NCI-H146 treated with DMSO at 0.1 percent for 48 hours (cell line): ENCODE measurements at regions not wholly inside any gene's neighbourhood (a gene's known extent, or its start where the extent isn't known, plus 50 kb on each side); places are given as distances from the start of the nearest gene placed in this dataset.

ENCODE experiments used
- DNase-seq: peaks from one replicate; lab custom pipeline; 2025; ENCODE audit not compliant: unreplicated experiment; lab: John Stamatoyannopoulos, UW

DNA sequence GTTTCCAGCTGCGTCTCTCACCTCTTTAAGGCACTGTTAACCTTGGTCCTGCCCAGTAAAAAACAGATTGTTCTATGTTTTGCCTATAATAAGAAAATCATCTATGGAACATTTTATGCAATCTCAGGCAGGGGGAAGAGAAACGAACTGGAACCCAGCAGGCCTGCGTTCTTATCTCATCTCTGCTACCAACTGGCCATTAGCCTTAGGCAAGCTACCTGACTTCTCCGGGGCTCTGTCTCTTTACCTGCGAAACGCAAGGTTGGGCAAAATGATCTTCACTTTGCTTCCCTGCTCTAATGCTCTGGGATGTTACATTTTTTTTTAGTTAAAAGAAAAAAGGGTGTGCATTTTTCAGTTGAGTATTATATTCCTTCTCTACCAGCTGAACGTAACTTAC is 70.5 kb upstream of the WIPF1 start:
- DNase-seq: no peak

DNA sequence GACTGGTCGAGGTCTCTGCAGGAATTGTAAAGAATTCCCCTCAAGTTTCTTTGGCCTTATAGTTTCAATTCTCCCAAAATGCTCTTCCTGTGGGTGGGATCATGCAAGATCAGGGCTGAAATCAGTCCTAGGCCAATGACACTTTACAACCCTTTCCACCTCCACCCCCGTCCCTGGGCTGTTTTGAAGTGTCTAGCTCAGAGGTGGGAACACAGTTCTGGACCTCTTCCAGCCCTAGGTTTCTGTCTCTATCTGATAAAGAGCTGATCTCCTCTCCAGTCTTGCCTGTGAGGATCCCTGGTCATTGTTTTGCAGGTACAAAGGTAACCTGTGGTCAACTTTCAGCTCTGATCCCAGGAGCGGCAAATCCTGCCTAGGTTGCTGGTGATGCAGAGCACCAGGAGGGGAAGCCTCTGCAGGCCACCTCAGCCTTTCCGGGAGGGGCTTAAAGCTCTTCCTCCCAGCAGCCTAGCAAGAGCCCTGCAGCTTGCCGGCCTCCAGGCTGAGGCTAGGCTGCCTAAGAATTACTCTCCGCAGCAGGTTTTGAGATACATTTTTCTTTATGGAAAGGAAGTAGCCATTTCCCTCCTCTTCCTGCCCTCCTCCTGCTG is 69.8 kb upstream of the WIPF1 start:
- no peak for DNase-seq

GRCh38 chr2:174666845-174667244 is 69.2 kb upstream of the WIPF1 start:
- no peak for DNase-seq

DNA sequence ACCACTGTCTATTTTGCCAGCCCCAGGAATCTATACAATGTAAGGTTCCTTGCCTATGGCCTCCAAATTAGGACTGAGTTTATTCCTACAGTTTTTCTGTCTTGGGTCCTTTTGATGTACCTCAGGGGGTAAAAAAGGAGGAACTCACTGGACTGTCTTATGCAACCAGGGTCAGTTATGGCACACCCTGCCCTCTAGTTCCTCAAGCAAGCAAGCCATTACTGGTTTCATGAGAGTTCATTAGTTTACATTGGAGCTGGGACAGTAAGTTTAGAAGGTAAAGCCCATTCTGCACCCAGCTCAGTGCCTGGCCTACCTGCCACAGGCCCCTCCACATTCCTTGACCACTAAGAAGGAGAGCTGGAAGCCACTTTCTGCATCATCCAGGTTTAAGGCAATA is 68.7 kb upstream of the WIPF1 start:
- no peak for DNase-seq

DNA sequence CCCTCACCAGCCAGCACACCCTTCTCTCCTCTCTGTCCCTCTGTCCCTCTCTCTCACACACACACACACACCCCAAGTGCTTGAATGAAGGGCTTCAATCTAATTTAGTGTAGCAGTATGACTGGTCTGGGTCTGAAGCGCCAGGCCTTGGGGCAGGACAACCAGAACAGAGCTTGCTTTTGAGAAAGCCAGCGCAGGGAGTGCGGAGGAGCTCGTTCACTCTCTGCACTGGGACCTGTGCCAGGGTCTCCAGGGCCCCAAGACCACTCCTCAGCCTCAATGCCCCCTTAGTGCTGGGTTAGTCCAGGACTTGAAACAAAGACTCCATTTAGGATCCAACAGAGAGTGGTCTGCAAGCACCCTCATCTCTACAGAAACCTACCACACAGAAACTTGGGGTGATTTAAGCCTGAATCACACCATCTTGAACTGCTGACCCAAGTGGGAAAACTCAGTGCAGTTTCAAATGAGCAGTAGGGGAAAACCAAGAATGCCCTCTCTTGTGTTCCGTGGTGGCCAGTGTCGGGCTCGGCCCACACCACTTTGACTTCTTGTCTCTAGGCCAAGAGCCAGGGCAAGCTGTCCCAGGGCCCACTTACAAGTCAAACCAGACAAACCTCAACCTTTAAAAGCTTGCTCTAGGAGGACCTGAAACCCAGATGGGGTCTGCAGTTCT is 66.6 kb upstream of the WIPF1 start:
- no peak for DNase-seq

DNA sequence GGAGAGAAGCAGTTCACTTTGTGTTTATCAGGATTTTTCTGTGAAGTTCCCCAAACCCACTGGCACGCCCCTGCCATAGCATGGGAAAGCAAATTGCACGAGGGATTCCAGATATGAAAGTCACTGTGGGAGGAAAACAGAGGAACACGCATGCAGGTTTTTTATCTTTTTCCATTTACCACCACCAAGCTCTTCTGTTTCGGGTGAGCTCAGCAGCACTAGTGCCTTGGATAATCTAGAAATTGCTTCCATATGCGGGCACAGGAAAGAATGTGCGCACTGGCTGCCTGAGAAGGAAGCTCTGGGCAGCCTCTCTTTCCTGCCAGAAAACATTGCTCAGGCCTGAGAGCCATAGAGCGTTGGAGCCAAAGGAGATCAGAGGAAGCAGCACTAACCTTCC is 65.9 kb upstream of the WIPF1 start:
- DNase-seq: no peak

- DNase-seq: no peak
These were observed 65.3 kb upstream of the WIPF1 start for GRCh38 chr2:174662859-174663258.

GRCh38 chr2:174662459-174662858 is 64.9 kb upstream of the WIPF1 start:
- no peak for DNase-seq

GRCh38 chr2:174660984-174661675 is 63.5 kb upstream of the WIPF1 start:
- DNase-seq: no peak

GRCh38 chr2:174659069-174659900 is 61.7 kb upstream of the WIPF1 start:
- no peak for DNase-seq

- no peak for DNase-seq
These were observed 59.1 kb upstream of the WIPF1 start for GRCh38 chr2:174656676-174657176.

DNA sequence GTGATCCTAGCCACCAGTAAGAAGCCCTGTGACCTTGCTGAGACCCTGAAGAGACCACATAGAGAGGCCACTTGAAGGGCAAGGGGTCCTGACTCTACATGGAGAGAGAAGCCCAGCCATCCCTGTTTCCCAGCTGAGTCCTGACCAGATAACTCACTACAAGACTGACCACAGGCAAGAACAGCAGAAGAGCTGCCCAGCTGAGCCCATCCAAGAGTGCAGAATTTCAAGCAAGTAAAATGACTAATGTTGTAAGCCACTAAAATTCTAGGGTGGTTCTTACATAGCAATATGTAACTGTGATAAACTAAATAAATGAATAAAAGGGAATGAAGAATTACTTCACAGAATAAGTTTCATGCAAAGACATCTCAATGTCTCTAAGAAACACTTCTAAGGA is 58.4 kb upstream of the WIPF1 start:
- DNase-seq: no peak

DNA sequence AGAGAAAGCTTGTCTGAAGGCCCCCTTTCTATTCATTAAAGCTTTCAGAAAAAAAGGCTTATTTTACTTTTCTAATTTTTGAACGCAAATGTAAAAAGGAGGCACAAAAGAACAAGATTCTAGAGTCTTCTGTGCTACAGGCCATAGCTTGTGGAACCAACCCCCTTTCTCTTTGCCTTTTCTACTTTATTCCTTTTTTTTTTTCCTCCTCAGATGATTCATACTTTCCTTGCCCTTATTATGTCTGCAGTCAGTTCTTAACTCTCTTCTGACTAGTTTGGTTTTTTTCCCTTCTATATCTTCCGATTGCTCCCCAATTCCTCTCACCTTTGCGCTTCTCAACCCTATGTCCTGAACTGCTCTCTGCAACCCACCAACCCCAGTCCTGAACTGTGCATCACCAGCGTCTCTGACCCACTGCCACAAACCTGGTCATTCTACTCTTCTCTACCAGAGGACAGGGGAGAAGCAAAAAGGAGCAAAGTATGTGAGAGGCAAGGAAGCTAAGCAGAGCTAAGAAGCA is 56.9 kb upstream of the WIPF1 start:
- no peak for DNase-seq

- DNase-seq: no peak
These were observed 51.3 kb upstream of the WIPF1 start for GRCh38 chr2:174648896-174649295.
